ENCODE measurements at regions not wholly inside any gene's neighbourhood (a gene's known extent, or its start where the extent isn't known, plus 50 kb on each side); places are given as distances from the start of the nearest gene placed in this dataset.

- no peak for DNase-seq
- Histone ChIP-seq H3K4me1 (no peaks in the 10 kb centered on the region), H3K9me3 (no peaks in the 10 kb centered on the region), H3K27ac (no peak overlapping the region), H3K4me3 (no peak overlapping the region), H3K36me3 (no peaks in the 10 kb centered on the region), H3K27me3 (no peaks in the 10 kb centered on the region)
- TF ChIP-seq CTCF (IDR thresholded peaks at IDR 0.05) (no peak), POLR2A (IDR thresholded peaks at IDR 0.05) (no peak)
Measured at GRCh38 chr3:88785841-88786240, 321.6 kb upstream of the EPHA3 start.

- TF ChIP-seq POLR2A (IDR thresholded peaks at IDR 0.05) (no peak), CTCF (IDR thresholded peaks at IDR 0.05) (no peak)
- Histone ChIP-seq H3K4me1 (no peaks in the 10 kb centered on the region), H3K9me3 (peaks cover 0 to 6% (median 0%) of the 10 kb centered on the region in 4 donors), H3K4me3 (no peak overlapping the region), H3K27me3 (no peaks in the 10 kb centered on the region), H3K27ac (no peak overlapping the region), H3K36me3 (no peaks in the 10 kb centered on the region)
- DNase-seq = no peak
Measured at GRCh38 chr3:88795503-88795902, 311.9 kb upstream of the EPHA3 start.

GRCh38 chr3:88807491-88808105 is 299.8 kb upstream of the EPHA3 start:
- no peaks in the 10 kb centered on the region for H3K36me3 ChIP-seq
- H3K4me3 ChIP-seq = no peak overlapping the region
- no peak for TF ChIP-seq CTCF (IDR thresholded peaks at IDR 0.05)
- no peak for TF ChIP-seq POLR2A (IDR thresholded peaks at IDR 0.05)
- H3K27me3 ChIP-seq = no peaks in the 10 kb centered on the region
- H3K27ac ChIP-seq = no peak overlapping the region
- no peaks in the 10 kb centered on the region for H3K9me3 ChIP-seq
- DNase-seq = no peak
- no peaks in the 10 kb centered on the region for H3K4me1 ChIP-seq

GRCh38 chr3:88809993-88810392 is 297.4 kb upstream of the EPHA3 start:
- Histone ChIP-seq H3K4me3 (no peak overlapping the region), H3K27me3 (no peaks in the 10 kb centered on the region), H3K9me3 (no peaks in the 10 kb centered on the region), H3K36me3 (no peaks in the 10 kb centered on the region), H3K27ac (no peak overlapping the region), H3K4me1 (no peaks in the 10 kb centered on the region)
- TF ChIP-seq POLR2A (IDR thresholded peaks at IDR 0.05) (no peak), CTCF (IDR thresholded peaks at IDR 0.05) (no peak)
- DNase-seq = no peak

GRCh38 chr3:88810455-88810854 is 297.0 kb upstream of the EPHA3 start:
- Histone ChIP-seq H3K4me3 (no peak overlapping the region), H3K9me3 (no peaks in the 10 kb centered on the region), H3K36me3 (no peaks in the 10 kb centered on the region), H3K4me1 (no peaks in the 10 kb centered on the region), H3K27ac (no peak overlapping the region), H3K27me3 (no peaks in the 10 kb centered on the region)
- no peak for TF ChIP-seq POLR2A (IDR thresholded peaks at IDR 0.05)
- no peak for TF ChIP-seq CTCF (IDR thresholded peaks at IDR 0.05)
- DNase-seq = no peak

GRCh38 chr3:88811096-88811495 is 296.3 kb upstream of the EPHA3 start:
- DNase-seq = no peak
- H3K9me3 ChIP-seq = no peaks in the 10 kb centered on the region
- TF ChIP-seq POLR2A (IDR thresholded peaks at IDR 0.05) = no peak
- TF ChIP-seq CTCF (IDR thresholded peaks at IDR 0.05) = no peak
- H3K36me3 ChIP-seq = no peaks in the 10 kb centered on the region
- no peak overlapping the region for H3K27ac ChIP-seq
- no peaks in the 10 kb centered on the region for H3K4me1 ChIP-seq
- H3K4me3 ChIP-seq = no peak overlapping the region
- H3K27me3 ChIP-seq = no peaks in the 10 kb centered on the region
